GM19328 (cell line): ENCODE measurements at regions not wholly inside any gene's neighbourhood (a gene's known extent, or its start where the extent isn't known, plus 50 kb on each side); places are given as distances from the start of the nearest gene placed in this dataset.
"Not testable (repeated sequence)": the region's sequence is repeated elsewhere in the genome, so short reads cannot be mapped to it uniquely, and the experiment has no call there.

ENCODE experiments used
- ATAC-seq: cut with Tn5 transposase; IDR thresholded peaks from one replicate; pipeline ENCODE4 v1.9.1; 2021; ENCODE audit warnings: mild to moderate bottlenecking, moderate library complexity; ENCODE audit not compliant: unreplicated experiment

DNA sequence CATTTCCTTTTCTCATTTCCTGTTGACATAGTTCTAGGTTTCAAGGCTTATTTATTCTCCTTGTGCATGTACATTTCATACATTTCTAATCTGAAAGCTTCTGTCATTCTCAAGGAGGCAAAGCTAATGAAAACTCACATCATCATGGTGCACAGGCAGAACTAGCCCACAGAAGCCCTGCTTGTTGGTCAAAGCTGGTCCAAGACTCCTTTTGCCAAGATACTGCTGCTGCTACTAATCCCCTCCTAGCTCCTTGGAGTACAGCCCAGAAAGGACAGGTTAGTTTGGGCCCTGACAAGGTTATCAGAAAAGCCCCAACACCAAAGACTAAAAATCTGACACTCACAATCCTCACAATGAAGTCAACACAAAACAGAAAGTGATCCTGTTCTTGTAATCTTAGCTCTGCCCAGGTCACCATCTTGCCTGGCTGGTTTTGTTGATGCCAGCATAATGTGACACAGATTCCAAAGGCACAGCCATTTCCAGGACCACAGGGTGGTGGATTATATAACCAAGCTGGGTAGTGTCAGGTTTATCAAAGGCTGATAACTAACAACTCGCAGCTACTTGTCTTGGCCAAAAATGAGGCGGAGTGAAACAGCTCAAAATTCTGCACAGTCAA lies 417.4 kb downstream of the NDFIP2 start:
- no peak for ATAC-seq

DNA sequence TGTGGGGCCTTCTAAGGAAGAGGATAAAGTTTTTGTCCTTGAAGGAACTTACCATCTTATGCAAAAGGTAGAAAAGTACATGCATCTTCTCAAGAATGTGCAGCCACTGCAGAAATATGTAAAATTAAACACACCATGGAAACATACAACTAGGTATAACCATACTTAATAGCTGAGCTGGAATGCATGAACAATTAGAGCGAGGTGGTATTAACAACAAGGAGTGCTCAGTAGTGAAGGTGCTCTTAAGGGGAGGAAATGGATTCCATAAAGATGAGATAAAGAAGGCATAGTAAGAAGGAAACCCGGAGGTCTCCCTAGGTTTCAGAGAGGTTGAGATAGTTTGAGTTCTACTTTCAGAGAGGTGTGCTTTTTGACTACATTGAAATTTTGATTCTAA lies 415.9 kb downstream of the NDFIP2 start:
- ATAC-seq, result no peak

- ATAC-seq, result no peak
Measured at GRCh38 chr13:79895416-79895815, 414.5 kb downstream of the NDFIP2 start.

GRCh38 chr13:79887278-79887677 lies 406.3 kb downstream of the NDFIP2 start:
- ATAC-seq, result not testable (repeated sequence)

DNA sequence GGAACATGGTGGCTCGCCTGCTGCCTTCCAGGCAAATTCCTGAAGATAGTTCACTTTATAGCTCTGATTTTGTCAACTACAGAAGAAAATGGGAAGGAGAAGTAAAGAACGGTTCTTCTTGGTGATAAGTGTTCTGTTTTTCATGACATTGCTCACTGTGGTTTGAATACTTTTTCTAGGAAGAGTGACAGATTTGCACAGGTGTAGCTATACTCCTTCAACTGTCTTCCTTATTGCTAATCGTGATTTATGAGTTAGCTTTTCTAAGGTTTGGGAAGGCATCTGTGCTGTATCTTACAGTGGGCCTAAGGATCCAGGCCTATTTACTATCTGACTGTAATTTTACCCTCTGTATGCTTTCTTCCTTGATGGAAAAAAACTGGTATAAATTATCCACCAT lies 405.6 kb downstream of the NDFIP2 start:
- no peak for ATAC-seq

GRCh38 chr13:79884890-79885289 lies 403.9 kb downstream of the NDFIP2 start:
- ATAC-seq, result no peak

DNA sequence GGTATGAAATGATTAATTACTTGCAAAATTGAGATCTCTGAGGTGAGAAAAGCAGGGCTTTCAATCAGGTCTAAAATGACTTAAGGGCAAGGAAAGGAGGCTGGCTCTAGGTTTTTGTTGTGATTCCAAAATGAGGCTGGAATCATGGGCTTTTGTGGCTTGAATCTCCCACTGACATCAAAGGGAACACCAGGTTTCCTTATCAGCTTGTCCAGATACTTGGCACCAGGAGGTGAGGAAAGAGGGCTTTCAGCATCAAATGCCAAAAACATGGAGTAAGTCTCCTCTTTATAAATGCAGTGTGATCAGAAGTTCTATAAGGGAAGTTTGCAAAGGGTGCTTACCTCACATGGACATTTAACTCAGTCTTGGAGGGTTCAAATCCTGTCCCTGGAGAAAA lies 402.3 kb downstream of the NDFIP2 start:
- no peak for ATAC-seq

DNA sequence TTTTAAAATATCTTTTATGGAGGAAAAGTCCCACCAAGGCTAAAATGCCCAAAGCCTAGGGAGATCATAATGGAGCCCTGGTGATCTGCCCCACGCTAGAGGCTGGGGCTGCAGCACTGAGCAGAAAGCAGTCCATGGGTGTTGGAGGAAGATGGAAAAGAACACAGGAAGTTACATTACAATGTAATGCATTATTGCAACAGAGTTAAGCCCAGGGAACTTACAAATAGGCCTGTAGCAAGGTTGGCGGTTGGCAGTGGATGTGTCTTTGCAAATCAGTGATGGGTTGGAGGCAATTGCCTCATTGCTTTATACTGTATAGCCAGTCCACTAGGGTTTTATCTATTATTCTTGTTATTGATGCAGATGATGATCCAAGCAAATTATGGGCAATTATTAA lies 399.9 kb downstream of the NDFIP2 start:
- ATAC-seq, result no peak

- ATAC-seq, result no peak
Measured at GRCh38 chr13:79874396-79875360, 393.7 kb downstream of the NDFIP2 start.

- ATAC-seq, result no peak
Measured at GRCh38 chr13:79871594-79871993, 390.6 kb downstream of the NDFIP2 start.

DNA sequence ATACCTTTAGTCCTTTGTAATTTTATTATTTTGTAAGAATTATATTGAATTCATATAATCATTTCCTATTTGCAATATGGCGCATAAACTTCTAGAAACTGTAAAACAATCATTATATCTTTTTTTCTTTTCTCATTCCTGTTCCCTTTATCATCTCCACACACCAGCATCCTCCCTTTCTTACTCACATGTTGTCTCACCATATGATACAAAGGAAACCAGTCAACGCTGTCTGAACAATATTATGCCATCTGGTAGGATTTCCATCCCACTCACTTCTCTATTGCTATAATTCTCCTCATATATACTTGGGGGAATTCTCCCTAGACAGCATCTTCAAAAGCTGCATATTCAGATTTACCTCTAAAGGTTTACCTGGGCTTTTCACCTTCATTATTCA lies 389.8 kb downstream of the NDFIP2 start:
- ATAC-seq, result no peak

GRCh38 chr13:79870123-79870522 lies 389.2 kb downstream of the NDFIP2 start:
- ATAC-seq, result no peak

DNA sequence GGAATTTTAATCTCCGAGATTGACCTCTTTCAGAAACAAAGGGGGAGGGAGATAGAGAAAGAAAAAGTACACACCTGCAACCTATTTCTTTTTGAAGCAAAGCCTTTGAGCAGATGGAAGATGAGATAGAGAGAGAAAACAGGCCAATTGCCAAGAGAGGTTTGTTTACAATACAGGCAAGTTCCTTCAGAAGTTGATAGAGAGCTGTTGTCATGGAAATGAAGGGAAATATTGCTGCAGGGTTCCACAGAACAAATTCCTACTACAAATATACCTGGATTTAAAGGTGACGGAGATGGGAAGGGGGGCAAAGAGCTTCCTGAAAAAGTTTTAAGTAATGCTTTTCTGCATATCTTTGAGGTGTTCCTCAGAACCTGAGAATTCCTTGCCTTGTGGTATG lies 388.4 kb downstream of the NDFIP2 start:
- ATAC-seq, result no peak

GRCh38 chr13:79867254-79867653 lies 386.3 kb downstream of the NDFIP2 start:
- no peak for ATAC-seq

- ATAC-seq, result no peak
Measured at GRCh38 chr13:79866436-79866835, 385.5 kb downstream of the NDFIP2 start.

GRCh38 chr13:79862515-79862914 lies 381.6 kb downstream of the NDFIP2 start:
- ATAC-seq, result no peak

DNA sequence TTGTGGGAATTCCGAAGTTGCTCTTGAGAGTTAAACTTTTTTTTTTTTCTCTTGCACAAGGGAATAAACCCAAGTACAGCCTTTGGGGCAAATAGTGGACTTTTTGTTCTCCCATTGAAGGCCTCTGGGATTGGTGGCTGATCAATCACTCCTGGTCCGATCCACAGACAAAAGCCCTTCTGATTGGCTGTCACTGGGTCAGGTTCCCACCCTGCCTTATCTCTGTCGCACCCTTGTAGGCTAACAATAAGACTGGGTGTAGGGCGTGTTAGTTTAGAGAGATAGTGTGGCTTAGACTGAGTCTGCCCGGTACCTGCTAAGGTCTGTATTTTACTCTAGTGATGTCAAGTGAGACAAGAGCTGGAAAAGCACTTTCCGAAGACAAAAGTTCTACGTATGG lies 380.8 kb downstream of the NDFIP2 start:
- ATAC-seq, result no peak

DNA sequence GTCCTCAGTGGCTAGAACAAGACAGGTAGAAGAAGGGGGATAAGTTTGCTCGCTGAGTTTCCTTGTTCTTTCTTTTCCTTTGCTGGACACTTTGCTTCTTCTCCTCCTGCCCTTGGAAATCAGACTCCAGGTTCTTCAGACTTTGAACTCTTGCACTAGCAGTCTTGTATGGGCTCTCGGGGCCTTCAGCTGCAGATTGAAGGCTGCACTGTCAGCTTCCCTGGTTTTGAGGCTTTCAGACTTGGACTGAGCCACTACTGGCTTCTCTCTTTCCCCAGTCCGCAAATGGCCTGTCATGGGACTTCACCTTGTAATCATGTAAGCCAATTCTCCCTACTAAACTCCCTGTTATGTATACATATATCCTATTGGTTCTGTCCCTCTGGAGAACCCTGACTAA lies 379.8 kb downstream of the NDFIP2 start:
- ATAC-seq, result no peak

DNA sequence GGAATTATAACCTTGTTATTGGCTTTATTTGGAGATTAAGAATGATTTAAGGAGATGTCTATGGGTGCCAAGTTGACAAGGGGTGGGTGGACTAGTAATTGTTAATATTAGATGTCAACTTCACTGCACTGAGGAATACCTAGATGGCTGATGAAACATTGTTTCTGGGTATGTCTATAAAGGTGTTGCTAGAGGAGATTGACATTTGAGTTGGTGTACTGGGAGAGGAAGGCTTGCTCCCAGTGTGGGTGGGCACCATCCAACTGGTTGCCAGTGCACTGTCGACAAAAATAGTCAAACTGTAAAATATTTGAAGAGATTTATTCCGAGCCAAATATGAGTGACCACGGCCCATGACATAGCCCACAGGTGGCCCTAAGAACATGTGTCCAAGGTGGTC lies 378.8 kb downstream of the NDFIP2 start:
- no peak for ATAC-seq

GRCh38 chr13:79853251-79853650 lies 372.3 kb downstream of the NDFIP2 start:
- ATAC-seq, result no peak

GRCh38 chr13:79851318-79851717 lies 370.4 kb downstream of the NDFIP2 start:
- ATAC-seq, result no peak

GRCh38 chr13:79847882-79848592 lies 367.1 kb downstream of the NDFIP2 start:
- no peak for ATAC-seq
